ENCODE measurements at regions not wholly inside any gene's neighbourhood (a gene's known extent, or its start where the extent isn't known, plus 50 kb on each side); places are given as distances from the start of the nearest gene placed in this dataset.
A peak's percentile ranks its signal among the peaks of the same experiment; 100 is the strongest.

DNA sequence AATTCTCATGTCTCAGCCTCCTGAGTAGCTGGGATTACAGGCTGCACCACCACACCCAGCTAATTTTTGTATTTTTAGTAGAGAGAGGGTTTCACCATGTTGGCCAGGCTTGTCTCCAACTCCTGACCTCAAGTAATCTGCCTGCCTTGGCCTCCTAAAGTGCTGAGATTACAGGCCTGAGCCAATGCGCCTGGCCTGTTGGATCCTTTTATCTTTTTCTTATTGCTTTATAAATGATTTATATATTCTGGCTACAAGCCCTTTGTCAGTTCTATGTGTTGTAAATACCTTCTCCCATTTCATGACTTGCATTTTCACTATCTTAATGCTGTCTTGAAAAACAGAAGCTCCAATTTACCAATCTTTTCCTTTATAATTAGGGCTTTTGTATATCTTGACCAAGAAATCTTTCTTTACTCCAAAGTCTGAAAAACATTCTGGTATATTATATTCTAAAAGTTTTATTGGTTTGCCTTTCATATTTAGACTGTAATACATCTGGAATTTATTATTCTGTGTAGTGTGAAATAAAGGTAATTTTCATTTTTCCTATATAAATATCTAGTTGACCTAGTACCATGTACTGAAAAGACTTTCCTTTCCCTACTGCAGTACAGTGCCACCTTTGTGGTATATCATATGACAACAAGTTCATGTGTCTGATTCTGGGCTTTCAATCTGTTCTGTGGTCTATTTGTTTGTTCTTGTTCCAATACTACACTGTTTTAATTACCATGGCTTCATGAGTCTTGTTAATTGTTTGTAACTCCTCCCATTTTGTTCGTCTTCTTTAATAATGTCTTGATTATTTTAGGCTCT, 52.9 kb upstream of the RNU6-1 start:
- TF ChIP-seq EP300 (IDR thresholded peaks at IDR 0.05): peak in 1 of 2 donors; percentile 54
- TF ChIP-seq, protein P1, sequence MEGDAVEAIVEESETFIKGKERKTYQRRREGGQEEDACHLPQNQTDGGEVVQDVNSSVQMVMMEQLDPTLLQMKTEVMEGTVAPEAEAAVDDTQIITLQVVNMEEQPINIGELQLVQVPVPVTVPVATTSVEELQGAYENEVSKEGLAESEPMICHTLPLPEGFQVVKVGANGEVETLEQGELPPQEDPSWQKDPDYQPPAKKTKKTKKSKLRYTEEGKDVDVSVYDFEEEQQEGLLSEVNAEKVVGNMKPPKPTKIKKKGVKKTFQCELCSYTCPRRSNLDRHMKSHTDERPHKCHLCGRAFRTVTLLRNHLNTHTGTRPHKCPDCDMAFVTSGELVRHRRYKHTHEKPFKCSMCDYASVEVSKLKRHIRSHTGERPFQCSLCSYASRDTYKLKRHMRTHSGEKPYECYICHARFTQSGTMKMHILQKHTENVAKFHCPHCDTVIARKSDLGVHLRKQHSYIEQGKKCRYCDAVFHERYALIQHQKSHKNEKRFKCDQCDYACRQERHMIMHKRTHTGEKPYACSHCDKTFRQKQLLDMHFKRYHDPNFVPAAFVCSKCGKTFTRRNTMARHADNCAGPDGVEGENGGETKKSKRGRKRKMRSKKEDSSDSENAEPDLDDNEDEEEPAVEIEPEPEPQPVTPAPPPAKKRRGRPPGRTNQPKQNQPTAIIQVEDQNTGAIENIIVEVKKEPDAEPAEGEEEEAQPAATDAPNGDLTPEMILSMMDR (IDR thresholded peaks at IDR 0.05): no peak
- Histone ChIP-seq H3K36me3 (no peaks in the 10 kb centered on the region), H3K27ac (peak overlapping the region in 2 of 4 donors; percentile 57 to 60), H3K9me3 (peaks cover 0 to 15% (median 2%) of the 10 kb centered on the region in 4 donors), H3K4me3 (no peak overlapping the region), H3K4me1 (no peaks in the 10 kb centered on the region), H3K27me3 (no peaks in the 10 kb centered on the region)
- WGBS, 2 donors: 63 to 66% methylated on average over 2 of the region's 2 CpGs
- DNase-seq (ENCODE audit: low spot score in 2 of 2): no peak

DNA sequence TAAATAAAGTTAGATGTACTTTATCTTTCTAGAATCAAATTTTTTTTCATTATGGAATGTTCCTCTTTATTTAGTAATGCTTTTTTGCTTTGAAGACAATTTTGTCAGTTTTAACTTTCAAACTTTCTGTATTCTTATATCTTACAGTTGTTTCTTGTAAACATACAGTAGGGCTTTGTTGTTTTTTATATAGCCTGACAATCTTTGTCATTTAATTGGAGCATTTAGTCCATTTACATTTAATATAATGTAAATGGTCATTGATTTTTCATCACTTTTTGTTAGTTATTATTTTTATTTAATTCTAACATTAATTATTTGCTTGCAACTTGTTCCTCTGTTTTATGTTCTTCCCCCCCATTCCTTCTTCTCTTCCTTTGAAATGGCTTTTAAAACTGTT, 55.4 kb upstream of the RNU6-1 start:
- Histone ChIP-seq H3K9me3 (peaks cover 0 to 15% (median 2%) of the 10 kb centered on the region in 4 donors), H3K36me3 (no peaks in the 10 kb centered on the region), H3K4me1 (no peaks in the 10 kb centered on the region), H3K27me3 (no peaks in the 10 kb centered on the region), H3K4me3 (no peak overlapping the region), H3K27ac (no peak overlapping the region)
- DNase-seq (ENCODE audit: low spot score in 2 of 2): no peak
- TF ChIP-seq, protein P1 (IDR thresholded peaks at IDR 0.05): no peak
- TF ChIP-seq POLR2A (IDR thresholded peaks at IDR 0.05) (no peak), EP300 (IDR thresholded peaks at IDR 0.05) (no peak)

DNA sequence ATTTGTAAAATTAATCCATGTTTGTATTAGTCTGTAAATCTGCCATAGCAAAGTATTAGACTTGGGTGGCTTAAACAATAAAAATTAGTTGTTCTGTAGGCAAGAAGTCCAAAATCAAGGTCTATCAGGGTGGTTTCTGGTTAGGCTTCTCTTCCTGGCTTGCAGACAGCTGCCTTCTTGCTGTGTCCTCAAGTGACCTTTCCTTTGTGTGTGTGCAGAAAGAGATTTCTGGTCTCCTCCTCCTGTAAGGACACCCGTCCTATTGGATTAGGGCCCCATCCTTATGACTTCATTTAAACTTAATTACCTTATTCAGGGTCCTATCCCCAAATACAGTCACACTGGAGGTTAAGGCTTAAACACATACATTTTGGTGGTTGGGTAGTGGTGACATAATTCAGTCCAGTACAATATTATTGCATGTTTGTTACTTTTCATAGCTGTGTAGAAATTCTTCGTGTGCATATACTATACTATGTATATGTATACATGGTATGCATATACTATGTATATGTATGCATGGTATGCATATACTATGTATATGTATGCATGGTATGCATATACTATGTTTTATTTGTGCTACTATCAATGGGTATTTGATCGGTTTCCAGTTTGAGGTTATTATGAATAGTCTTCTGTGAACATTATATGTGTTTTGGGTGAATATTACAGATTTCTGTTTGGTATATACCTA, 57.9 kb upstream of the RNU6-1 start:
- Histone ChIP-seq H3K36me3 (no peaks in the 10 kb centered on the region), H3K4me1 (no peaks in the 10 kb centered on the region), H3K9me3 (peaks cover 0 to 15% (median 2%) of the 10 kb centered on the region in 4 donors), H3K4me3 (no peak overlapping the region), H3K27me3 (no peaks in the 10 kb centered on the region), H3K27ac (no peak overlapping the region)
- WGBS, 2 donors: 70 to 76% methylated on average over 3 of the region's 3 CpGs
- TF ChIP-seq, protein P1 (IDR thresholded peaks at IDR 0.05): no peak
- TF ChIP-seq EP300 (IDR thresholded peaks at IDR 0.05): no peak
- DNase-seq (ENCODE audit: low spot score in 2 of 2): no peak

GRCh38 chr15:67899596-67900283, 59.9 kb upstream of the RNU6-1 start:
- TF ChIP-seq POLR2A (IDR thresholded peaks at IDR 0.05) (no peak), EP300 (IDR thresholded peaks at IDR 0.05) (no peak)
- TF ChIP-seq, protein P1 (IDR thresholded peaks at IDR 0.05): no peak
- H3K9me3 ChIP-seq: peaks cover 0 to 15% (median 2%) of the 10 kb centered on the region in 4 donors
- no peak overlapping the region for H3K4me3 ChIP-seq
- DNase-seq (ENCODE audit: low spot score in 2 of 2): no peak
- H3K27me3 ChIP-seq: no peaks in the 10 kb centered on the region
- H3K27ac ChIP-seq: peak overlapping the region in 1 of 4 donors; percentile 52
- 61 to 63% methylated on average over 9 of the region's 9 CpGs for WGBS, 2 donors
- no peaks in the 10 kb centered on the region for H3K4me1 ChIP-seq
- H3K36me3 ChIP-seq: no peaks in the 10 kb centered on the region
